WERI-Rb-1 (cell line): ENCODE measurements at regions not wholly inside any gene's neighbourhood (a gene's known extent, or its start where the extent isn't known, plus 50 kb on each side); places are given as distances from the start of the nearest gene placed in this dataset.

ENCODE experiments used
- DNase-seq: peaks from one replicate; pipeline ENCODE4 v3.0.0-alpha.2; 2020
- H3K27ac ChIP-seq: fragments of 250-450 bp; sonication (Bioruptor Pico); 2 replicates; pipeline ENCODE4 v1.5.1; 2020; ENCODE audit warnings: mild to moderate bottlenecking, moderate library complexity
- H3K27me3 ChIP-seq: fragments of 250-450 bp; sonication (Bioruptor Pico); 2 replicates; pipeline ENCODE4 v1.5.1; 2021; ENCODE audit warnings: mild to moderate bottlenecking, low read depth, moderate library complexity; ENCODE audit not compliant: insufficient read depth, severe bottlenecking
- H3K36me3 ChIP-seq: fragments of 250-450 bp; sonication (Bioruptor Pico); 2 replicates; pipeline ENCODE4 v1.5.1; 2020; ENCODE audit warnings: mild to moderate bottlenecking, moderate library complexity
- H3K4me3 ChIP-seq: 2 replicates; pipeline ENCODE4 v1.5.1; 2011; ENCODE audit warnings: low read depth, mild to moderate bottlenecking, control low read depth, low read length
- H3K9me3 ChIP-seq: fragments of 250-450 bp; sonication (Bioruptor Pico); 2 replicates; pipeline ENCODE4 v1.5.1; 2021; ENCODE audit warnings: mild to moderate bottlenecking, moderate library complexity; ENCODE audit not compliant: severe bottlenecking
- TF ChIP-seq, protein P1 (sequence below): IDR thresholded peaks from 2 replicates; pipeline ENCODE4 v1.5.1; 2011; ENCODE audit warnings: low read depth, mild to moderate bottlenecking, control low read depth, inconsistent platforms, low read length

DNA sequence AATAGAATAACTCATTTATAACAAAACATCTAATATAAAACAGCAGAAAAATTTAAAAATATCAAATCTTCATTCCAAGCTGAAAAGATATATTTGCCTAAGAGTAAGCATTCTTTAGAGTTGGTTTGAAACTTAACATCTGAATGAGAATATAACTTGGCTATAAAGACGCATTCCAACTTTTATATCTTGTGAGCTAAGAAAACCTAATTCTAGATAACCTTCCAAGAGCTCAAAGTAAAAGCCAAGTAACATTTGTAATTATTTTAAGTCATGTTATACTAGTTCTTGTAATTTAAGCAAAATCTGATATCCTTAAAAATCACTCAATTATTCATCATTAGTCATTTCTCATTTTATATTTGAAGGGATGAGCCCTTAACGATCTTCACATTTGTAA lies 368.9 kb downstream of the C12orf50 start:
- Histone ChIP-seq H3K36me3 (no peaks in the 10 kb centered on the region), H3K27me3 (no peaks in the 10 kb centered on the region), H3K9me3 (no peaks in the 10 kb centered on the region), H3K27ac (no peak overlapping the region), H3K4me3 (no peak overlapping the region)
- no peak for DNase-seq
- TF ChIP-seq, protein P1, sequence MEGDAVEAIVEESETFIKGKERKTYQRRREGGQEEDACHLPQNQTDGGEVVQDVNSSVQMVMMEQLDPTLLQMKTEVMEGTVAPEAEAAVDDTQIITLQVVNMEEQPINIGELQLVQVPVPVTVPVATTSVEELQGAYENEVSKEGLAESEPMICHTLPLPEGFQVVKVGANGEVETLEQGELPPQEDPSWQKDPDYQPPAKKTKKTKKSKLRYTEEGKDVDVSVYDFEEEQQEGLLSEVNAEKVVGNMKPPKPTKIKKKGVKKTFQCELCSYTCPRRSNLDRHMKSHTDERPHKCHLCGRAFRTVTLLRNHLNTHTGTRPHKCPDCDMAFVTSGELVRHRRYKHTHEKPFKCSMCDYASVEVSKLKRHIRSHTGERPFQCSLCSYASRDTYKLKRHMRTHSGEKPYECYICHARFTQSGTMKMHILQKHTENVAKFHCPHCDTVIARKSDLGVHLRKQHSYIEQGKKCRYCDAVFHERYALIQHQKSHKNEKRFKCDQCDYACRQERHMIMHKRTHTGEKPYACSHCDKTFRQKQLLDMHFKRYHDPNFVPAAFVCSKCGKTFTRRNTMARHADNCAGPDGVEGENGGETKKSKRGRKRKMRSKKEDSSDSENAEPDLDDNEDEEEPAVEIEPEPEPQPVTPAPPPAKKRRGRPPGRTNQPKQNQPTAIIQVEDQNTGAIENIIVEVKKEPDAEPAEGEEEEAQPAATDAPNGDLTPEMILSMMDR, result no peak

DNA sequence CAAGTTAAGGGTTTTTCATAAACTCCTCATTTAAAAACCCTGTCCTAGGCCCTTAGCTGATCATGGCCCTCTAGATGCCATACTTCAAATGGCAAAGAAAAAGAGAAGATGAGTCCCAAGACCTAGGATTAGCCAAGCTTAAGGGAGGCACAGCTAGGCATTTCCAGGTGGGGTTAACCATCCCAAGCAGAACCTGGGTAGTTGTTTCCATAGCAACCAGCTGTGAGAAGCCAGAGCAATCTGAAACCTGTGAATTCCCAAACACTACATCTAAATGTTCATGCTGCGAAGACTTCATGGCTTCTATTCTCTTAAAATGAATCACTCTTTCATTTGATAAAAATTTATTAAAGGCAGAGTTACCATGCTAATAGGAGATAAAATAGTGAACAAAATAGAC lies 372.9 kb downstream of the C12orf50 start:
- Histone ChIP-seq H3K27me3 (no peaks in the 10 kb centered on the region), H3K4me3 (no peak overlapping the region), H3K36me3 (no peaks in the 10 kb centered on the region), H3K9me3 (no peaks in the 10 kb centered on the region), H3K27ac (no peak overlapping the region)
- TF ChIP-seq, protein P1, result no peak
- no peak for DNase-seq

DNA sequence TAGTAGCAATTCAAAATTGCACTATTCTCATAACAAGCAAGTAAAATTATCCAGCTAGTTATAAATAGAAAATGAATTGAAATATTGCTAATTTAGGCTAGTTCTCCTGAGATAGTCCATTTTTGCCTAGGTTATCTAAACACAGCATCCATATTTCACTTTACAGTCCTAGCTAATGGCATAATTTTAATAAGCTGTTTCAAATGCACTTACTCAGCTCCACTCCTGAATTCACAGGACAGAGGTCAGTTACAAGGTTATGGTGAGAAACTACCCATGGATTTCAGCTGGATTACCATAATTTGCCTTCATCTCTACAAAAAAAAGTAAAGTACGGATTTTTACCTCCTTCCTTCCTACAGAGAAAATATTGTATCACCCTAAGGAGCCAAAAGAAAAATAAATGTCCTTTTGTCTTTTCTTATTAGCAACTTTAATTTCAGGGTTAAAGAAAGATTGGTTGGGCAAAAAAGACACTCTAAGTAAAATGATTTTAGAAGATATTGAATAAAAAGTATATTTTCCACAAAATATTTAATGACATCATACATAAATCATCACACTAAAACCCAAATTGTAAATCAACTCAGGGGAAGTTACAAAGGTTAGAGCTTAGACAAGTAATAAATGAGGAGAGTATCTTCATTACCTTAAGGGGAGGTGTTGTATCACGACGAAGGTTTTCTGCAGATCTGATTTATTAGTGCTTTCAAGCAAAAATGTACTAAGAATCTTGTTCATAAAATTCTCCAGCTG lies 377.4 kb downstream of the C12orf50 start:
- Histone ChIP-seq H3K27me3 (no peaks in the 10 kb centered on the region), H3K36me3 (no peaks in the 10 kb centered on the region), H3K9me3 (no peaks in the 10 kb centered on the region), H3K4me3 (no peak overlapping the region), H3K27ac (no peak overlapping the region)
- no peak for DNase-seq
- TF ChIP-seq, protein P1, result no peak

DNA sequence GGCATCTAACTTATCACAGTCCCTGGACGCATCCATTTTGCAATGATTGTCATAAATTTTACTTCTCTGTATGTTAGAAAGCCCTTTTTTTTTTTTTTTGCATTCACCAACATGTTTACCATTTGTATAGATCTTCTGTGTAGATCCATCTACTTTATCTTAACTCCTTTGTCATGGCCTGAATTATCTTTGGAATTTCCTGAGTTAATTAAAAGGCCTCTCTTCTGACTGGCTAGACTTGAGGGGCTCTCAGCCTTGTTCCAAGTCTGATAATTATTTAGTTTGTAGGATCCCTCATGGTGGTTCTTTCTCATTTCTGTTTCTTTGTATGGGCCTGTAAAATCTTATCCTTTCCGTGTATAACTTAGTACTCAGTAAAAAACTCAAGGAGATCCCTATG lies 387.0 kb downstream of the C12orf50 start:
- no peaks in the 10 kb centered on the region for H3K36me3 ChIP-seq
- TF ChIP-seq, protein P1, result no peak
- DNase-seq, result no peak

DNA sequence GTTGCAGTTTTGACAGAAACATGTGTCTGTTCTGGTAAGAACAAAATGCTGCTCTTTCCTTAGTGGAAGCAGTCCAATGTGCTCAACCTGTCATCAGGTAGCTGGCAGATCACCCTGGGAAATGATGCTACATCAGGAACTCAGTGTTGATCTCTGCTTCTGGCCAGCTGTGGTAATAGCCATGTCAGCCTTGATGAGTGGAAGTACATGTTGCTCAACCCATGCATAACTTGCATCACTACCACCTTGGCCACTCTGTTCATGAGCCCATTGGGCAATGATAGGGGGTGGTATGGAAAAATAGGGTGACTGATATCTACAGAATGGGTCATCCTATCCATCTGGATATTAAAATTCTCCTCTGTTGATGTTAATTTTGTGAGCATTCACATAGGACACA lies 411.0 kb downstream of the C12orf50 start:
- TF ChIP-seq, protein P1, result no peak
- DNase-seq, result no peak
- H3K36me3 ChIP-seq, result no peaks in the 10 kb centered on the region
- H3K27me3 ChIP-seq, result no peaks in the 10 kb centered on the region
- H3K27ac ChIP-seq, result no peak overlapping the region
- no peaks in the 10 kb centered on the region for H3K9me3 ChIP-seq
- no peak overlapping the region for H3K4me3 ChIP-seq

More for the DNA sequence above, 387.0 kb downstream of the C12orf50 start:
- Histone ChIP-seq H3K9me3 (no peaks in the 10 kb centered on the region), H3K27ac (no peak overlapping the region), H3K27me3 (no peaks in the 10 kb centered on the region), H3K4me3 (no peak overlapping the region)

DNA sequence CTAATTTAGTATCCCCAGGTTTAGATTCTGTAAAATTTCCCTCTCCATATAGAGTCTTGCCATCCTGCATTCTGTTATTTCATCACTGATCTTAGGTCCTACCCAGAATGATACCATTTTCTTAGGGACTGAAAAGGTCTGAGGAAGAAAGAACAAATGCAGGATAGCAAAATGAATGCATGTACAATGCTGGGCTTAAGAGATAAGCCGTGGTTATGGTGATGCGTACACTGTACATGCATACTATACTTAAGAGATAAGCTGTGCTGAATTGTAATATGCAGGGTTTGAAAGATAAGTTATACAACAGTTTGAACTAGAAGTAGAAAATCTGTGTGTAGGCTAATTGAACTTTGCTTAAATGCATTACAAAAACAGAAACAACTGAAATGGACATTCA lies 416.2 kb downstream of the C12orf50 start:
- DNase-seq, result no peak
- no peaks in the 10 kb centered on the region for H3K27me3 ChIP-seq
- TF ChIP-seq, protein P1, result no peak
- H3K36me3 ChIP-seq, result no peaks in the 10 kb centered on the region
- H3K27ac ChIP-seq, result no peak overlapping the region
- no peak overlapping the region for H3K4me3 ChIP-seq
- no peaks in the 10 kb centered on the region for H3K9me3 ChIP-seq
